Common myeloid progenitor, CD34-positive (primary cell): ENCODE measurements at regions not wholly inside any gene's neighbourhood (a gene's known extent, or its start where the extent isn't known, plus 50 kb on each side); places are given as distances from the start of the nearest gene placed in this dataset.

ENCODE experiments used
- CTCF ChIA-PET: fragments of 350-600 bp; sonication (Branson Sonifier 250); formaldehyde crosslinking; loops from one replicate; lab custom pipeline; 2021; ENCODE audit warnings: antibody characterized with exemption; lab: Charles Lee
- POLR2A ChIA-PET: fragments of 350-600 bp; sonication (Branson Sonifier 250); formaldehyde crosslinking; loops from one replicate; lab custom pipeline; 2021; ENCODE audit warnings: antibody characterized with exemption; lab: Charles Lee
- DNase-seq, 3 donors: peaks; one replicate each; pipeline versions ENCODE4 v3.0.0 to v3.0.0-alpha.2; 2013
- H3K27ac ChIP-seq, 2 experiments: 1 replicate in 1 of 2; 2 replicates in 1 of 2; pipeline ENCODE4 v1.7.0; 2013; ENCODE audit warnings: inconsistent platforms in 2 of 2, low read length in 2 of 2, mild to moderate bottlenecking in 2 of 2, low read depth in 1 of 2, moderate library complexity in 1 of 2; ENCODE audit not compliant: severe bottlenecking in 2 of 2, insufficient read depth in 1 of 2, poor library complexity in 1 of 2
- H3K27me3 ChIP-seq, 5 experiments: replicated peaks in 2 of 5; 1 replicate in 3 of 5; 2 replicates in 2 of 5; pipeline versions ENCODE4 v1.6.1 to v1.7.0; 2013; ENCODE audit warnings: low read length in 4 of 5, mild to moderate bottlenecking in 2 of 5, moderate library complexity in 2 of 5, inconsistent platforms in 1 of 5; ENCODE audit not compliant: insufficient read depth in 5 of 5, control insufficient read depth in 4 of 5
- H3K36me3 ChIP-seq, 4 experiments: 1 replicate in 2 of 4; 2 replicates in 2 of 4; pipeline versions ENCODE4 v1.6.1 to v1.7.0; 2013; ENCODE audit warnings: low read length in 3 of 4, control low read depth in 1 of 4, mild to moderate bottlenecking in 1 of 4; ENCODE audit not compliant: control insufficient read depth in 4 of 4, insufficient read depth in 4 of 4
- H3K4me1 ChIP-seq, 4 experiments: 1 replicate in 3 of 4; 2 replicates in 1 of 4; pipeline versions ENCODE4 v1.6.1 to v1.7.1; 2013; ENCODE audit warnings: low read length in 3 of 4, mild to moderate bottlenecking in 3 of 4, control low read depth in 1 of 4, inconsistent platforms in 1 of 4, moderate library complexity in 1 of 4; ENCODE audit not compliant: control insufficient read depth in 4 of 4, insufficient read depth in 4 of 4; ENCODE audit errors: control extremely low read depth in 1 of 4
- H3K4me3 ChIP-seq, 7 experiments: 1 replicate in 4 of 7; 2 replicates in 3 of 7; pipeline versions ENCODE4 v1.5.1 to v1.7.0; 2013; ENCODE audit warnings: mild to moderate bottlenecking in 7 of 7, low read length in 6 of 7, moderate library complexity in 6 of 7, inconsistent platforms in 2 of 7, low read depth in 2 of 7, control low read depth in 1 of 7; ENCODE audit not compliant: insufficient read depth in 4 of 7, control insufficient read depth in 1 of 7; ENCODE audit errors: extremely low read depth in 1 of 7
- H3K9me3 ChIP-seq, 5 experiments: 1 replicate in 4 of 5; 2 replicates in 1 of 5; pipeline versions ENCODE4 v1.6.1 to v1.7.1; 2013; ENCODE audit warnings: low read length in 4 of 5, mild to moderate bottlenecking in 2 of 5, inconsistent platforms in 1 of 5, low read depth in 1 of 5, moderate library complexity in 1 of 5; ENCODE audit not compliant: control insufficient read depth in 4 of 5, insufficient read depth in 2 of 5; ENCODE audit errors: control extremely low read depth in 1 of 5
- WGBS: methylation state at CpG from one replicate; pipeline ENCODE4 v1.1.5; 2013; ENCODE audit not compliant: insufficient coverage; 5-methylcytosine and 5-hydroxymethylcytosine counted together

DNA sequence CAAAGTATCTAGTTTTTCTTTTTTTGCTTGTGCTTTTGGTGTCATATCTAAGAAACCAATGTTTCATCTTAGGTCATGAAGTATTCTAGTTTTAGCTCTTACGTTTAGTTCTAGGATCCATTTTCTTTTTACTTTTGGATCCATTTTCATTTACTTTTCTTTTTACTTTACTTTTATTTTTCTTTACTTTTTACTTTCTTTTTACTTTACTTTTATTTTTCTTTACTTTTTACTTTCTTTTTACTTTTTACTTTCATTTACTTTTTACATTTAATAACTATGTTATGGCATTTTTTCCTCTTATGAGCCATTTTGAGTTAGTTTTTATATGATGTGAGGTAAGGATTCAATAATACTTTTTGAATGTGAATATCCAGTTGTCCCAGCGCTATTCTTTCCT, 213.4 kb downstream of the ZFP36L2 start:
- peaks cover 0 to 2% (median 0%) of the 10 kb centered on the region in 5 experiments for H3K9me3 ChIP-seq
- POLR2A ChIA-PET: no interaction called here
- WGBS: no CpG with 5 or more reads among the region's 2 CpGs
- no peaks in the 10 kb centered on the region for H3K36me3 ChIP-seq
- H3K27ac ChIP-seq: no peak overlapping the region
- CTCF ChIA-PET: interaction anchor here (1.1 to 1.9 kb wide), 4 partner anchors 8 to 24 kb away, joined by 3 to 6 read pairs (median 3); no protein-coding TSS in a partner anchor
- H3K4me1 ChIP-seq: peaks cover 11 to 43% (median 21%) of the 10 kb centered on the region in 4 experiments
- no peak overlapping the region for H3K4me3 ChIP-seq
- H3K27me3 ChIP-seq: no peaks in the 10 kb centered on the region
- no peak for DNase-seq

DNA sequence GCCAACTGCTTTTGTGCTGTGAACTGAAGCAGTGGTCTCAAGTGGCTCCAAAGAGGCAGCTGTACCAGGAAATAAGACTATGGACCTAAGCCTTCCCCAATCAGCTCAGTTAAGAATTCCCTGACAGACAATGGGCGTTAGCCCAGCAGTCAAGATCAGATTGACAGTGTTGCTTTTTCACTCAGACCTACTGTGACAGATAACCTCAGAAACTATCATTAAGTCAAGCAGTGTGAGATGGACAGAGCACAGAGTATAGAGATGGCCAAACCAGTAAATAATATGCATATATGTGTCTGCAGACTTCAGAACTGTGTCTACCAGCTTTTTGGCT, 215.3 kb downstream of the ZFP36L2 start:
- Histone ChIP-seq H3K9me3 (peaks cover 0 to 4% (median 0%) of the 10 kb centered on the region in 5 experiments), H3K4me1 (peaks cover 11 to 54% (median 31%) of the 10 kb centered on the region in 4 experiments), H3K4me3 (no peak overlapping the region), H3K27me3 (no peaks in the 10 kb centered on the region), H3K27ac (no peak overlapping the region), H3K36me3 (no peaks in the 10 kb centered on the region)
- no peak for DNase-seq
- ChIA-PET POLR2A (interaction anchor here (0.7 kb wide), 1 partner anchor 95 kb away, joined by 3 read pairs; no protein-coding TSS in a partner anchor), CTCF (interaction anchor here (0.9 to 8.3 kb wide), 10 partner anchors 8 to 193 kb away, joined by 3 to 53 read pairs (median 3); no protein-coding TSS in a partner anchor)
- WGBS: 100% methylated on average over 1 of the region's 1 CpG

DNA sequence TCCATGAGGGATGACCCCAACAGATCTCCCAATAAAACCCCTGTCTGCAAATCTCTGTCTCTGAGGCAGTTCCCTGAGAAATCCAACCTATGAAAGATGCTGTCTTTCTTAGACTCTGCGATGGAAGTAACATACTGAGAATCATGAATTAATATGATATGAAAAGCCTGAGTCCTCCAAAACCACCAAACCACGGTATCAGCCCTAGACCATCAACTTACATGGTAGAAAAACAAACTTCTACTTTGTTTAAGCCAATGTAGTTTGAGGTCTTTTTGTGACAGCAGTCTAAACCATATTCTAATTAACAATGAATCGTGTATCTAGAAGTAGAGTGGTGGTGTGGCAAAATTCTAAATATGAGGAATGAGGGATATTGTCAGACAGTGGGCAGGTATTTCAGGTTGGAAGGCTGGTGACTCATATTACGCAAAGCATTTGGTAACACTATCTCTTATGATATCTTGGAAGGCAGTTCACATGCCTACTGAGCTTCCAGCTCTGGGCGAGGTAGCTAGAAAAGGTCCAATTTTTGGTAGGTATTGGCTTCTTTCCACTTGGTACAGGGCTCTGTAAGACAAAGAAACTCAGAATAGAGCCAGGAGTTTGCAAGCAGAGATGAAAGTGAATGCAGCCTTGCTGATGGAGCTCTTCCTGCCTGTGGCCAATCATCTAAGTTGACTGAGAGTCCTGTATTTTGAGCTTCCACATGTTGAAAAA, 215.8 kb downstream of the ZFP36L2 start:
- ChIA-PET POLR2A (interaction anchor here (0.6 to 0.7 kb wide), 2 partner anchors 95 to 219 kb away, joined by 3 to 4 read pairs; no protein-coding TSS in a partner anchor), CTCF (interaction anchor here (0.9 to 8.3 kb wide), 11 partner anchors 8 to 218 kb away, joined by 3 to 53 read pairs (median 4); no protein-coding TSS in a partner anchor)
- H3K9me3 ChIP-seq: peaks cover 0 to 4% (median 0%) of the 10 kb centered on the region in 5 experiments
- peaks cover 11 to 60% (median 36%) of the 10 kb centered on the region in 4 experiments for H3K4me1 ChIP-seq
- peak in 2 of 3 donors; percentile 53 to 63 for DNase-seq
- no peak overlapping the region for H3K4me3 ChIP-seq
- H3K27ac ChIP-seq: no peak overlapping the region
- H3K27me3 ChIP-seq: no peaks in the 10 kb centered on the region
- 91% methylated on average over 2 of the region's 5 CpGs for WGBS
- no peaks in the 10 kb centered on the region for H3K36me3 ChIP-seq

DNA sequence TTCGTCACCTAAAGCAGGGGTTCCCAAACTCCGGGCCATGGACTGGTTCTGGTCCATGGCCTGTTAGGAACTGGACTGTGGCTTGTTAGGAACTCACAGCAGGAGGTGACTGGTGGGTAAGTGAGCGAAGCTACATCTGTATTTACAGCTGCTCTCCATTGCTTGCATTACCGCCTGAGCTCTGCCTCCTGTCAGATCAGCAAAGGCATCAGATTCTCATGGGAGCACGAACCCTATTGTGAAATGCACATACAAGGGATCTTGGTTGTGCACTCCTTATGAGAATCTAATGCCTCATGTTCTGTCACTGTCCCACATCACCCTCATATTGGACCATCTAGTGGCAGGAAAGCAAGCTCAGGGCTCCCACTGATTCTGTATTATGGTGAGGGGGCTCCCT, 217.0 kb downstream of the ZFP36L2 start:
- H3K27ac ChIP-seq: no peak overlapping the region
- WGBS: 97% methylated on average over 4 of the region's 5 CpGs
- peaks cover 8 to 60% (median 42%) of the 10 kb centered on the region in 4 experiments for H3K4me1 ChIP-seq
- H3K4me3 ChIP-seq: no peak overlapping the region
- peaks cover 0 to 4% (median 0%) of the 10 kb centered on the region in 5 experiments for H3K9me3 ChIP-seq
- no peaks in the 10 kb centered on the region for H3K36me3 ChIP-seq
- no peaks in the 10 kb centered on the region for H3K27me3 ChIP-seq
- POLR2A ChIA-PET: interaction anchor here (1.1 kb wide), 1 partner anchor 13 kb away, joined by 3 read pairs; no protein-coding TSS in a partner anchor
- CTCF ChIA-PET: interaction anchor here (0.8 to 8.3 kb wide), 5 partner anchors 8 to 219 kb away, joined by 3 to 53 read pairs (median 4); no protein-coding TSS in a partner anchor
- no peak for DNase-seq

DNA sequence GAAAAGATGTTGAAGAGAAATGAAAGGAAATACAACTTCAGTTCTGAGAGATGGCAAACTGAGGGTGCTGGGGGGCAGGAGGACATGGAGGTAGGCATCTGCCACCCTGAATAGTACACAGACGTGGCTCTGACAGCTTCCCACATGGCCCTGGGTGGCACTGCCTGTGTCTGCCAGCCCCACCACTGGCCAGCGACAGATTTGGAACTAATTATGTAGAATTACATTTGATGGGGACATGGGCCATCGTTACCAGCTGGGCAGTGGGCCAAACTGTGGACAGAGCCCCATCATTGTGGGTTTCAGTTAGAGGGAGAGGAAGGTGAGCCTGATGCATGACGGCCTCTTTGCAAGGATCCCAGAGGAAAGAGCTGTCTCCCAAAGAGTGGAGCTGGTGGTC, 216.0 kb upstream of the HAAO start:
- Histone ChIP-seq H3K9me3 (peaks cover 0 to 4% (median 0%) of the 10 kb centered on the region in 5 experiments), H3K27me3 (no peaks in the 10 kb centered on the region), H3K27ac (no peak overlapping the region), H3K36me3 (no peaks in the 10 kb centered on the region), H3K4me1 (peaks cover 6 to 53% (median 42%) of the 10 kb centered on the region in 4 experiments), H3K4me3 (no peak overlapping the region)
- POLR2A ChIA-PET: no interaction called here
- no peak for DNase-seq
- CTCF ChIA-PET: interaction anchor here (0.7 to 8.3 kb wide), 3 partner anchors 10 to 120 kb away, joined by 3 to 53 read pairs (median 17); no protein-coding TSS in a partner anchor
- 100% methylated on average over 3 of the region's 4 CpGs for WGBS

DNA sequence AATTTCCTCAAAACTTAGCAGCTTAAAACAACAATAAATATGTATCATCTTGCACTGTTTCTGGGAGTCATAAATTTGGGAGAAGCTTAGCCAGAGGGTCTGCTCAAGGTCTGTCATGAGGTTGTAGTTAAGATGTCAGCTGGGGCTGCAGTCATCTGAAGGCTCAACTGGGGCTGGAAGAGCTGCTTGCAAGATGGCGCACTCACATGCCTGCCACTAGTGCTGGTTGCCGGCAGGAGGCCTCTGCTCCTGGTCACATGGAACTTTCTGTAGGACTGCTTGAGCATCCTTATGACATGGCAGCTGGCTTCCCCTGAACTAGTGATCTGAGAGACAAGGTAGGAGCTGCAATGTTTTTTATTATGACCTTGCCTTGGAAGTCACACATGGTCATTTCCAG, 215.5 kb upstream of the HAAO start:
- POLR2A ChIA-PET: no interaction called here
- WGBS: 100% methylated on average over 2 of the region's 2 CpGs
- H3K9me3 ChIP-seq: peaks cover 0 to 4% (median 0%) of the 10 kb centered on the region in 5 experiments
- H3K27ac ChIP-seq: no peak overlapping the region
- DNase-seq: no peak
- CTCF ChIA-PET: interaction anchor here (0.6 to 8.3 kb wide), 7 partner anchors 11 to 533 kb away, joined by 3 to 53 read pairs (median 5); no protein-coding TSS in a partner anchor
- H3K36me3 ChIP-seq: no peaks in the 10 kb centered on the region
- H3K4me3 ChIP-seq: no peak overlapping the region
- H3K4me1 ChIP-seq: peaks cover 6 to 54% (median 43%) of the 10 kb centered on the region in 4 experiments
- no peaks in the 10 kb centered on the region for H3K27me3 ChIP-seq
